ENCODE measurements at regions not wholly inside any gene's neighbourhood (a gene's known extent, or its start where the extent isn't known, plus 50 kb on each side); places are given as distances from the start of the nearest gene placed in this dataset.

- no peak for TF ChIP-seq RARB (CRISPR knock-in tag; IDR thresholded peaks at IDR 0.05)
- TF ChIP-seq OSR1 (CRISPR knock-in tag; IDR thresholded peaks at IDR 0.05): no peak
- no peak for TF ChIP-seq PATZ1 (CRISPR knock-in tag; IDR thresholded peaks at IDR 0.05; ENCODE audit: borderline replicate concordance)
- no peak for TF ChIP-seq ZFP3 (CRISPR knock-in tag; IDR thresholded peaks at IDR 0.05)
- TF ChIP-seq TSHZ2 (CRISPR knock-in tag; IDR thresholded peaks at IDR 0.05): no peak
- TF ChIP-seq ZNF8 (CRISPR knock-in tag; IDR thresholded peaks at IDR 0.05): no peak
- no peak for TF ChIP-seq BACH2 (CRISPR knock-in tag; IDR thresholded peaks at IDR 0.05; ENCODE audit: borderline replicate concordance)
- no peak for TF ChIP-seq PPARA (CRISPR knock-in tag; IDR thresholded peaks at IDR 0.05; ENCODE audit: borderline replicate concordance)
- no peak for TF ChIP-seq ZFP30 (CRISPR knock-in tag; IDR thresholded peaks at IDR 0.05)
- no peak for TF ChIP-seq CREB5 (CRISPR knock-in tag; IDR thresholded peaks at IDR 0.05; ENCODE audit: low read depth)
Measured at GRCh38 chr17:72250206-72250605, 129.4 kb downstream of the SOX9 start.
